ENCODE measurements at regions not wholly inside any gene's neighbourhood (a gene's known extent, or its start where the extent isn't known, plus 50 kb on each side); places are given as distances from the start of the nearest gene placed in this dataset.

- FAIRE-seq (no peak), DNase-seq (ENCODE audit: low read depth, low spot score) (no peak)
- H3K27me3 ChIP-seq (ENCODE audit: control insufficient read depth in 2 of 2, insufficient read depth in 2 of 2, low read length in 2 of 2) = peaks cover 6 to 7% of the 10 kb centered on the region in 2 experiments
- BruUV-seq (replicated peaks) = no TSS peak
- dilution Hi-C loops (cut with MboI; ENCODE audit: extremely low pct_ligation_motif_present, low sequenced_read_pairs) = no loop called here
- TF ChIP-seq POLR2A (IDR thresholded peaks at IDR 0.05; ENCODE audit: low read depth, low read length) = no peak
- TF ChIP-seq MYC (IDR thresholded peaks at IDR 0.05; ENCODE audit: low read depth, low read length) = no peak
- no peak for TF ChIP-seq CTCF (IDR thresholded peaks at IDR 0.05; ENCODE audit: extremely low read depth in 1 of 2, insufficient read depth in 1 of 2, low read depth in 1 of 2, low read length in 2 of 2)
- TF ChIP-seq EZH2 (IDR thresholded peaks at IDR 0.05; ENCODE audit: borderline replicate concordance, low read depth, low read length, severe bottlenecking) = no peak
- TF ChIP-seq FOS (IDR thresholded peaks at IDR 0.05; ENCODE audit: borderline replicate concordance, insufficient read depth, low read length) = no peak
- TF ChIP-seq POLR2AphosphoS5 (IDR thresholded peaks at IDR 0.05; ENCODE audit: insufficient read depth, low read depth, low read length) = no peak
- TF ChIP-seq GATA2 (IDR thresholded peaks at IDR 0.05; ENCODE audit: insufficient read depth, insufficient read length, low read depth, low read length) = no peak
- no peak for TF ChIP-seq JUN (IDR thresholded peaks at IDR 0.05; ENCODE audit: borderline replicate concordance, insufficient read depth, insufficient read length, low read depth)
- TF ChIP-seq MAX (IDR thresholded peaks at IDR 0.05; ENCODE audit: insufficient read depth, insufficient read length) = no peak
- no peak overlapping the region for H3K27ac ChIP-seq (ENCODE audit: insufficient read depth, low read depth, low read length)
- no peaks in the 10 kb centered on the region for H3K4me1 ChIP-seq (ENCODE audit: control insufficient read depth, extremely low read depth, insufficient read depth, low read length)
- H3K9ac ChIP-seq (replicated peaks; ENCODE audit: extremely low read depth, insufficient read depth, low read length) = no peak overlapping the region
- H3K4me2 ChIP-seq (ENCODE audit: insufficient read depth, low read length) = no peak overlapping the region
- H4K20me1 ChIP-seq (replicated peaks; ENCODE audit: control insufficient read depth, extremely low read depth, insufficient read depth, low read length) = no peaks in the 10 kb centered on the region
- H3K9me1 ChIP-seq (replicated peaks; ENCODE audit: control insufficient read depth, extremely low read depth, insufficient read depth, low read length) = no peaks in the 10 kb centered on the region
- H3K36me3 ChIP-seq (ENCODE audit: control insufficient read depth in 2 of 2, extremely low read depth in 1 of 2, insufficient read depth in 2 of 2, low read length in 2 of 2) = no peaks in the 10 kb centered on the region
- CTCF ChIA-PET = no interaction called here
- POLR2A ChIA-PET = no interaction called here
- H2AFZ ChIP-seq (ENCODE audit: low read depth, low read length) = no peak overlapping the region
- no peaks in the 10 kb centered on the region for H3K9me3 ChIP-seq (replicated peaks; ENCODE audit: control insufficient read depth, insufficient read depth, low read length)
- H3K79me2 ChIP-seq (ENCODE audit: control insufficient read depth, insufficient read depth, low read length) = no peaks in the 10 kb centered on the region
- no peak overlapping the region for H3K4me3 ChIP-seq (replicated peaks in 1 of 3; ENCODE audit: insufficient read depth in 1 of 3, low read depth in 1 of 3, low read length in 3 of 3)
- intact Hi-C loops (cut with micrococcal nuclease) = no loop called here
Observed at GRCh38 chr10:3350205-3350604, 177.6 kb upstream of the PITRM1 start.
